GM18867 (cell line): ENCODE measurements at regions not wholly inside any gene's neighbourhood (a gene's known extent, or its start where the extent isn't known, plus 50 kb on each side); places are given as distances from the start of the nearest gene placed in this dataset.
"Not testable (repeated sequence)": the region's sequence is repeated elsewhere in the genome, so short reads cannot be mapped to it uniquely, and the experiment has no call there.

ENCODE experiments used
- ATAC-seq: cut with Tn5 transposase; IDR thresholded peaks from one replicate; pipeline ENCODE4 v1.9.1; 2021; ENCODE audit warnings: mild to moderate bottlenecking, moderate library complexity; ENCODE audit not compliant: unreplicated experiment

GRCh38 chr13:50226515-50227155 is 211.4 kb downstream of the KCNRG start:
- ATAC-seq: peak; percentile 56

GRCh38 chr13:50227361-50227760 is 212.1 kb downstream of the KCNRG start:
- ATAC-seq: no peak

GRCh38 chr13:50228527-50228926 is 213.3 kb downstream of the KCNRG start:
- ATAC-seq: no peak

GRCh38 chr13:50229960-50230661 is 214.9 kb downstream of the KCNRG start:
- ATAC-seq: no peak

GRCh38 chr13:50230662-50230978 is 215.4 kb downstream of the KCNRG start:
- no peak for ATAC-seq

- ATAC-seq: not testable (repeated sequence)
These were observed 218.3 kb downstream of the KCNRG start for GRCh38 chr13:50233574-50233973.

- peak; percentile 45 for ATAC-seq
These were observed 220.5 kb downstream of the KCNRG start for GRCh38 chr13:50235604-50236342.

- ATAC-seq: peak; percentile 90
These were observed 221.7 kb downstream of the KCNRG start for GRCh38 chr13:50236898-50237318.

GRCh38 chr13:50238922-50239321 is 223.7 kb downstream of the KCNRG start:
- ATAC-seq: no peak

GRCh38 chr13:50241479-50241878 is 226.2 kb downstream of the KCNRG start:
- ATAC-seq: no peak

GRCh38 chr13:50243931-50244330 is 228.7 kb downstream of the KCNRG start:
- no peak for ATAC-seq

GRCh38 chr13:50244355-50244712 is 229.1 kb downstream of the KCNRG start:
- no peak for ATAC-seq

GRCh38 chr13:50244713-50245574 is 229.7 kb downstream of the KCNRG start:
- ATAC-seq: peak; percentile 94

GRCh38 chr13:50247223-50247622 is 232.0 kb downstream of the KCNRG start:
- ATAC-seq: no peak

- ATAC-seq: no peak
These were observed 233.4 kb downstream of the KCNRG start for GRCh38 chr13:50248516-50249143.

GRCh38 chr13:50249144-50249521 is 233.9 kb downstream of the KCNRG start:
- no peak for ATAC-seq

GRCh38 chr13:50250401-50250800 is 235.2 kb downstream of the KCNRG start:
- no peak for ATAC-seq

- ATAC-seq: peak; percentile 82
These were observed 240.4 kb downstream of the KCNRG start for GRCh38 chr13:50255639-50256038.

- ATAC-seq: not testable (repeated sequence)
These were observed 241.5 kb downstream of the KCNRG start for GRCh38 chr13:50256536-50257321.

- no peak for ATAC-seq
These were observed 242.4 kb downstream of the KCNRG start for GRCh38 chr13:50257646-50258045.
